MM.1S (cell line): ENCODE measurements at regions not wholly inside any gene's neighbourhood (a gene's known extent, or its start where the extent isn't known, plus 50 kb on each side); places are given as distances from the start of the nearest gene placed in this dataset.

Experiments
- EZH2 ChIP-seq: fragments of 300-600 bp; sonication (generic); optimal IDR thresholded peaks from 2 replicates; pipeline ENCODE3; 2017; ENCODE audit warnings: low read depth, mild to moderate bottlenecking, antibody characterized with exemption, low read length, mixed read lengths
- EZH2phosphoT487 ChIP-seq: fragments of 300-600 bp; sonication (generic); IDR thresholded peaks from 2 replicates; pipeline ENCODE4 v1.6.1; 2018; ENCODE audit warnings: antibody characterized with exemption, low read length
- TF ChIP-seq, protein P1 (sequence below): fragments of 300-600 bp; sonication (generic); IDR thresholded peaks from 2 replicates; pipeline ENCODE4 v1.5.1; 2016; ENCODE audit warnings: antibody characterized with exemption, low read length, mixed read lengths

DNA sequence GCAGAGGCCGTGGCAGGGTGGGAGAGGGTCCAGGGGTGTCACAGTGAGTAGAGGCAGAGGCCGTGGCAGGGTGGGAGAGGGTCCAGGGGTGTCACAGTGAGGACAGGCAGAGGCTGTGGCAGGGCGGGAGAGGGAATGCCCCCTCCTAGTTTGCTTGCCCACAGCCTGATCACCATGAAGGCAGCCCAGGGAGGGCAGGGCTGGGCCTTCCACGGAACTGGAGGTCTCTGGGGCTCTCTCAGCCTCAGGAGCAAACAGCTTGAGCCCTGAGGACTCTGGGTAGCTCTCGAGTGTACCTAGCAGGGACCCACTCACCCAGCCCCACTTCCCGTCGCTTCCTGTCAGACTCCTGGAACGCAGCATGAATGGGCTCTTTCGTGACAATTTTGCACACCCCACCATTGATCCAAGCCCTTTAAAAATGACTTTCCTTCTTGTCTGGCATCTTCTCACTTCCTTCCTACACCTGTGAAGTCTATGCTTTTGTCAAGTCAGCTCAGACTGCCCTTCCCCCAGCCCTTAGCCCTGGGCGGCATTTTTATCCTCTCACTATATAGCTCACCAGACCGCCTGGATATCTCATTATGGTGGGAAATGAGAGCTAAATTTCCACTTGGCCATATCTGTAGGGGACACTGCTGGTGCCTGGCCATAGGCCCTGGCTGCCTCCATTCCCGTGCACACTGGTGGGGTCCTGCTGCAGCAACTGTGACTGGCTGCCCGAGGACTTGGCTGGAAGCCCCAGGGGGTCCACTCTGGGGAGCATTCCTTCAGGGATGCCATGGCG lies 140.3 kb downstream of the CDC5L start:
- TF ChIP-seq, protein P1, sequence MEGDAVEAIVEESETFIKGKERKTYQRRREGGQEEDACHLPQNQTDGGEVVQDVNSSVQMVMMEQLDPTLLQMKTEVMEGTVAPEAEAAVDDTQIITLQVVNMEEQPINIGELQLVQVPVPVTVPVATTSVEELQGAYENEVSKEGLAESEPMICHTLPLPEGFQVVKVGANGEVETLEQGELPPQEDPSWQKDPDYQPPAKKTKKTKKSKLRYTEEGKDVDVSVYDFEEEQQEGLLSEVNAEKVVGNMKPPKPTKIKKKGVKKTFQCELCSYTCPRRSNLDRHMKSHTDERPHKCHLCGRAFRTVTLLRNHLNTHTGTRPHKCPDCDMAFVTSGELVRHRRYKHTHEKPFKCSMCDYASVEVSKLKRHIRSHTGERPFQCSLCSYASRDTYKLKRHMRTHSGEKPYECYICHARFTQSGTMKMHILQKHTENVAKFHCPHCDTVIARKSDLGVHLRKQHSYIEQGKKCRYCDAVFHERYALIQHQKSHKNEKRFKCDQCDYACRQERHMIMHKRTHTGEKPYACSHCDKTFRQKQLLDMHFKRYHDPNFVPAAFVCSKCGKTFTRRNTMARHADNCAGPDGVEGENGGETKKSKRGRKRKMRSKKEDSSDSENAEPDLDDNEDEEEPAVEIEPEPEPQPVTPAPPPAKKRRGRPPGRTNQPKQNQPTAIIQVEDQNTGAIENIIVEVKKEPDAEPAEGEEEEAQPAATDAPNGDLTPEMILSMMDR = no peak
- TF ChIP-seq EZH2phosphoT487 (no peak), EZH2 (no peak)
